22Rv1 (cell line): ENCODE measurements at regions not wholly inside any gene's neighbourhood (a gene's known extent, or its start where the extent isn't known, plus 50 kb on each side); places are given as distances from the start of the nearest gene placed in this dataset.

Experiments
- ZFX ChIP-seq: fragments of 450-650 bp; IDR thresholded peaks from 2 replicates; pipeline ENCODE4 v1.6.1; 2017; ENCODE audit warnings: antibody characterized with exemption, borderline replicate concordance
- TF ChIP-seq, protein P1 (sequence below): fragments of 450-650 bp; IDR thresholded peaks from 2 replicates; pipeline ENCODE4 v1.5.1; 2017; ENCODE audit warnings: mild to moderate bottlenecking

DNA sequence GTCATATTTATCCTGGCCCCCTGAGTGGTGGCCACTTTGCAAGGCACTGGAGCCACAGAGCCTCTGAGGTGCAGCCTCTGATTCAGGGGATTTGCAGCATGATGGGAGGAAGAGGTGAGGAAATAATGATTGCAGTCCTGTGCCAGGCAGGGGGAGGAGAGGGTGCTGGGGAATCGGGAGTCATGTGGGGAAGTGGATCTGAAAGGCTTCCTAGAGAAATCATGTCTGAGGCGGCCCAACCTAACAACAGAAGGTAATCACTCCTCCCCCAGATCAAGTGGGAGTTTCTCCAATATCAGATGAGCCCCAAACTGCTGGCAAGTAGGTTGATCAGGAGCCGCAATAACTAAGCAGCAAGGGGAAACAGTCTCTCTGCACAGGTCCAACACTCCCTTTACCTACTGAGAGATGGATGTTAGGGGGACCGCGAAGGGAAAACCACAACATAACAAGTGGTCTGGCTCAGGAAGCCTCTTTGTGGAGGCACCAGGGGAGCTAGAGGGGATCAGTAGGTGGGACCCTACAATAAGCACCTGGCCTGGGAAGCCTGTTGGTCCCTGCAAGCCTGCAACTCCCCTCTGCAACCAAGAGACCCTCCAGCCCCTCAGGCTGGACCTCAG lies 71.8 kb upstream of the NPAS2 start:
- TF ChIP-seq, protein P1, sequence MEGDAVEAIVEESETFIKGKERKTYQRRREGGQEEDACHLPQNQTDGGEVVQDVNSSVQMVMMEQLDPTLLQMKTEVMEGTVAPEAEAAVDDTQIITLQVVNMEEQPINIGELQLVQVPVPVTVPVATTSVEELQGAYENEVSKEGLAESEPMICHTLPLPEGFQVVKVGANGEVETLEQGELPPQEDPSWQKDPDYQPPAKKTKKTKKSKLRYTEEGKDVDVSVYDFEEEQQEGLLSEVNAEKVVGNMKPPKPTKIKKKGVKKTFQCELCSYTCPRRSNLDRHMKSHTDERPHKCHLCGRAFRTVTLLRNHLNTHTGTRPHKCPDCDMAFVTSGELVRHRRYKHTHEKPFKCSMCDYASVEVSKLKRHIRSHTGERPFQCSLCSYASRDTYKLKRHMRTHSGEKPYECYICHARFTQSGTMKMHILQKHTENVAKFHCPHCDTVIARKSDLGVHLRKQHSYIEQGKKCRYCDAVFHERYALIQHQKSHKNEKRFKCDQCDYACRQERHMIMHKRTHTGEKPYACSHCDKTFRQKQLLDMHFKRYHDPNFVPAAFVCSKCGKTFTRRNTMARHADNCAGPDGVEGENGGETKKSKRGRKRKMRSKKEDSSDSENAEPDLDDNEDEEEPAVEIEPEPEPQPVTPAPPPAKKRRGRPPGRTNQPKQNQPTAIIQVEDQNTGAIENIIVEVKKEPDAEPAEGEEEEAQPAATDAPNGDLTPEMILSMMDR: no peak
- TF ChIP-seq ZFX: no peak
